ENCODE measurements at regions not wholly inside any gene's neighbourhood (a gene's known extent, or its start where the extent isn't known, plus 50 kb on each side); places are given as distances from the start of the nearest gene placed in this dataset.

- TF ChIP-seq REST (IDR thresholded peaks at IDR 0.05; ENCODE audit: insufficient read depth in 1 of 2, low read depth in 2 of 2, low read length in 2 of 2) (no peak), POLR2AphosphoS5 (IDR thresholded peaks at IDR 0.05; ENCODE audit: low read depth, low read length) (no peak), FOXP2 (optimal IDR thresholded peaks at IDR 0.05; ENCODE audit: borderline replicate concordance, extremely low read depth, extremely low read length, insufficient read depth) (no peak)
These were observed 1002.3 kb downstream of the FAM133A start for GRCh38 chrX:94676285-94676684.
